HG03139 (cell line): ENCODE measurements at regions not wholly inside any gene's neighbourhood (a gene's known extent, or its start where the extent isn't known, plus 50 kb on each side); places are given as distances from the start of the nearest gene placed in this dataset.
"Not testable (repeated sequence)": the region's sequence is repeated elsewhere in the genome, so short reads cannot be mapped to it uniquely, and the experiment has no call there.

Experiments
- ATAC-seq: cut with Tn5 transposase; IDR thresholded peaks from one replicate; pipeline ENCODE4 v1.9.1; 2021; ENCODE audit not compliant: unreplicated experiment

DNA sequence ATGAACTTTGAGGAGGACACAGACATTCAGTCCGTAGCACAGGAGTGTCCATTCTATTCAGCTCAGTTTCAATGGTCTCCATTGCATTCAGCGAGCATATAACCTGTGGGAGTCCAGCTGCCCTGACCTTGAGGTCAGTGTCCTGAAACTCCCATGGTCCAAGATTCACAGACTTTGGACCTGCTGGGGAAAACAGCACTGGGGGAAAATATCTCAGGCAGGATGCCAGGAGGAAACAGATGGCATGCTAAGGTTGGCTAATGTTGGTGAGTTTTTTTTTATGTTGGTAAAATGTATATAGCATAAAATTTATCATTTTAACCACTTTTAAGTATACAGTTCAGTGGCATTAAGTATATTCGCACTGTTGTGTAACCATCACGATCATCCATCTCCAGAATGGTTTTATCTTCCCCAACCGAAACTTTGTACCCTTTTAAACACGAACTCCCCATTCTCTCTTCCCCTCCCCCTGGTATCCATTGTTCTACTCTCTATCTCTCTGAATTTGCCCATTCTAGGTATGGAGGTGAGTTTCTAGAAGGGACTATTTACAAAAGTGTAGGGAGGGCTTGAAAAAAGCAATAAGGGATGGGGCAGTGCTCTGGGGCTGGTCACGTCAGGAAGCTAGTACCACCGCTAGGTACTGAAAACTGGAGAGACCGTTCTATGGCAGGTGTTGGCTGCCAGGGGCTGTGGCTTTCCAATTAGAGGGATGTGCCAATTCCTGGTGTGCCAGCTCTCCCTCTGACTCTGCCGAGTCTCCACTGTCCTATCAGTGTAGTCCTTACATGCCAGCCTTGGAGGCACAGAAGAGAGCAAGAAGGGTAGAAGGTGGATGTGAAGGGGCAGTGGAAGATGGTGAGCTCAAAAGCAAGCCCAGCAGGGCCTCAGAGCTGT lies 85.3 kb downstream of the FOXD2 start:
- ATAC-seq = no peak

DNA sequence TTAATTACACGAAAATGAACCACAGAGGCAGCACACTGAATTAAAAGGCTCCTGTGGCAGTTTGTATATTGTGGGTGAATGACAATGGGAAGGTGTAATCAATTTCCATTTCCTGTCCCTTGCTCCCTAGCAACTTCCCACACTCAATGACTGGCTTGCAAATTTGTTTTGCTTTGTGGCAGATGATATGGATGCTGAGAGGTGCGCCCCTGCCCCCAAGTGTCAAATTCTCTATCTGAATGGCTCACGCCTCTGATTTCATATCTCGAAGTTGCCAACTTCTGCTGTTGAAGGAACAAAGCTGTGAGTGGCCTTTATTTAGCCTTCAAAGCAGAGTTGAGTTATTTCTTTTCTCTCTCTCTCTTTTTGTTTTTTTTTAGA lies 86.0 kb downstream of the FOXD2 start:
- no peak for ATAC-seq

DNA sequence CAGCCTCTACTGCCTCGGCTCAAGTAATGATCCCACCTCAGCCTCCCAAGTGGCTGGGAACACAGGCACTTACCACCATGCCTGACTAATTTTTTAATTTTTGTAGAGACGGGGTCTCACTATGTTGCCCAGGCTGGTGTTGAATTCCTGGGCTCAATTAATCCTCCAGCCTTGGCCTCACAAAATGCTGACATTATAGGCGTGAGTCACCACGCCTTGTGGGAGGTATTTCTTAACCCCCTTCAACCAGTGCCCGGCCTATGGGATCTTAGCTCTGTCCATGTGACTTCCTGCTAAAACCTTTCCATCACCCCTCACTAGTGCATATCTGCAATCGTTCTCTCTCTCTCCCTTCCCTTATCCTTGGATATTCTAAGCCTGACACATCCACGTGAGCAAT lies 86.4 kb downstream of the FOXD2 start:
- no peak for ATAC-seq

DNA sequence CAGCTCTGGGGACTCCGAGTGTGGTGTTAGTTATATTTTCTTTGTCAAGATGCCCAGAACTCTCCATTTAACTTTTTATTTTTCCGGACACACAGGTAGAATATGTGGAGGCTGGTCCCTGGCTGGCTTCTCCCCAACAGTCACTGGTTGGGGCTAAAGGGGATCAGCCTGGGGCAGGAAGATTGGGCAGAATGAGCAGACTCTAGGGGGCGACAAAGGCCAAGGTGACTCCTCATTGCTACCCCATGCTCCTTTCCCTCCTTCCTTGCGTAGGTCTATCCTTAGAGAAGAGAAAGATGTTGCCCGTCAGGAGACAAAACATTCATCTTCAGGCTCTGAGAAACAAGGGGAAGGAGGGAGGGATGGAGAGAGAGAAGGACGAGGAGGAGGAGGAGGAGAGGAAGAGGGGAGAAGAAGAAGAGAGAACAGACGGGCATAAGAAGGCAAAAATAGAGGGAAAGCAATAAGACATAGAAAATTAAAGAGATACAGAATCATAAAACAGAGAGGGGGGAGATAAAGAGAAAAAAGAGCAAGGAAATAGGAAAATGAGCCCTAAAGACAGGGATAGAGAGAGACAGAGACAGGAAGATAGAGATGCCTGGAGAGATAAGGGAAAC lies 89.9 kb downstream of the FOXD2 start:
- no peak for ATAC-seq

DNA sequence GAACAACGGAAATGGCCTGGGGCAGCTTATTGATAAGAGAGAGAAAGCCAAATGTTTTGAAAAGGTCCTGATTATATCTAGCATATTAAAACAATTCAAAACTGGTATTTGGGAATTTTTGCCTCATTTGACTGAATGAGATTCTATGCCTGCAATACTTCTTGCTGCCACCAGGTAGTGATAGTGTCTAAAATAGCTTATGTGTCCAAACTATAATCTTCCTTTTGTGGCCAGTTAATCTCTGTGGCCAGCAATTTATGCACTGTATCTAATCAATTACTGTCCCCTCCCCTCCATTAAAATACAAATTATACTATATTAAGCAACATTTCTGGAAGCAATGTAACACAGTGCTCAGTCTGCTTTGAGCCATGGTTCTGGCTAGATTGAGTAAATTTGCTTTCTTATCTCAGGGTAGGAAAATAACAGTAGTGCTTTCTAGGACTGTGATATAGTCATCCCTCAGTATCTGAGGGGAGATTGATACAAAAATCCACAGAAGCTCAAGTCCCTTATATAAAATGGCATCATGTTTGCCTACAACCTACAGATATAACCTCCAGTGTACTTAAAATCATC lies 91.8 kb downstream of the FOXD2 start:
- no peak for ATAC-seq

DNA sequence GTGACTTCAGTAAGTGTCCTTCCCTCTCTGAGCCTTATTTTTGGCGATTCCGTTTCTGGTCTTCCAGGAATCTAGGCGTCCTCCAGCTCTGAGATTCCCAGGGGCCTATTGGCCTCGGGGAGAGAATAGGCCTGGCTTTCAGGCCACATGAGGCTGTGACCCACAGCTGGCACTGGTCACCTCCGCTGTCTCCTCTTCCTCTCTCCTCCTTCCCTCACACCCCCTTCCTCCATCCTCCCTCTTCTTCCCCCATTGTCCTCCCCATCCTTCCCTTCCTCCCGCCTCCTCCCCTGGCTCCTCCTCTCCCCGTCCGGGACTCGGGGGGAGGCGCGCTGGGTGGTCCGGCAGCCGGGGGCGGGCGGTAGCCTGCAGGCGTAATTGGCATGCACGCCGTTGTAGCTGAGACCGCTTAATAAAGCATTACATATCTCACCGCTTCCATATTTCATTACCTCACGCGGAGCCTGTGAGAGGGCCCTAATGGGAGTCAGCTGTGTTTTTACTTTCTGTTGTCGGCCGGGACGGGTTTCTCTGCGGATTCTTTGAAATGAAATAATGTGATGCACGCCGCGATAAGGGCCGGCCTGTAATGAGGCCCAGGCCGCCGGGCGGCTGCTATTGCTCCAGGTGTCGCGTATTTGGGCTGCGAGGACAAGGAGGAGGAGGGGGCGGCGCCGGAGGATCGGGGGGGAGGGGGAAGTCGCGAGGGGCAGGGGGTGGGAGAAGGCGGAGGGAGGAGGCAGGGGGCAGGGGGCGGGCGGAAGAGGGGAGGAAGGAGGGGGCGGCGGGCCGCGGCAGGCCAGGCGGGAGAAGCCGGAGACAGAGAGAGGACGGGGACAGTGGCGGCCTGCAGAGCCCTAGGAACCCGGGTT lies 95.3 kb downstream of the FOXD2 start:
- no peak for ATAC-seq

DNA sequence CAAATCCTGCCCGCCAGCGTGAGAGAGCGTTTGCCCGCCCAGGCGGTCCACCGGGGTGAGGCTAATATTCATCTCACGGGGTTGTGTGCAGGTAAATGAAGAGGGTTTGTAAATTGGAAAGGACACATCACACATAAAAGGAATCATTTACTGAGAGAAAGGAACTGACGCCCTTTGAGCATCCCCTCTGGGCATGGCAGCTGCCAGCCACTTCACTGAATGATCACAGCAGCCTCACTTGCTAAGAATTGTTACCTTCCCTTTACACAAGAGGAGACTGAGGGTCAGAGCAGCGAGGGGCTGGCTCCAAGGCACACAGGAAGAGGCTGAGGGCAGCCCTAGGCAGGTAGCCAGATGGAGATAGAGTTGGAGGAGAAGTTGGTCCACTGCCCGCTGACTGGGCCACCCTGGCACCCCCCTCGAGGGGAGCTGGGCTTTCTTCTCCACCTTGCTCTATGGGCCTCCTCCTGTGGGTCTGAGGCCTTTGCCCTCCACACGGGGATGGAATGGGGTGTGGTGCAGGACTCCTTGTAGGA lies 96.0 kb downstream of the FOXD2 start:
- ATAC-seq = no peak

DNA sequence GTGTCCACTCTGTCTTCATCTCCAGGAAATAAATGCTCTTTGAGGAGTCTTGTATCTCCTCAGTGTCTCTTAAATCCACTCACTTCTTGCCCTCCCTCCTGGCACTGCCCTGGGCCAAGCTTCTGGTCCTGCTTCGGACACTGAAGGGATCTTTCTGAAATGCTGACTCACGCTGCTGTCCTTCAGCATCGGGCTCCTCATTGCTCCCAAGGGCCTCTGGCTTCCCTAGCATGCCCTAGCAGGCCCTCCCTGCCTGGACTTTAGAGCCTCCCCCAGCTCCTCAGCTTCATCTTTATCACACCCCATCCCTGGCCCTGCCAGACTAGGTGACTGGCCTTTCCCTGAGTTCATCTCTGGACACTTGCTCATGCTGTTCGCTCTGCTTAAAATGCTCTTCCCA lies 96.6 kb downstream of the FOXD2 start:
- ATAC-seq = no peak

DNA sequence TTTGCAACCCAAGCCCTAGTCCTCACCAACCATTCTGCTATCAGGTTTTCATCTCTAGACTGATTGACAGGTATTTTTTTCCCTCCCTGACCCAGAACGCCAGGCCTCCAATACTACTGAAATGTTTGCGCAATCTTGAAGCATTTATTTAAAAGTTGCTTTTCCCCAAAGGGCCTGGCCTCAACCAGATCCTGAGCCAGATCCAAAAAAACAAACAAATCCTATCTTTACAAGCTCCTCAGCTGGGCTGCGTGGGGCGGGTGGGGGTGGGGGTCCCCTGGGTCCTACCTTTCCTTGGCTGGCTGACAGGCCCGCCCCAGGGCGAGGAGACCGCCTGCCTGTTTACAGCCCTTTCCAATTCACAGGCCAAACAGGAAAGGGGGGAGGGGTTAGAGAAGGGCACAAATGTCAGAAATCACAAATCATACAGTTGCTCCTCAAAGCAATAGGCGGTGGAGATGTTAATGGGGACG lies 98.8 kb downstream of the FOXD2 start:
- ATAC-seq = no peak

DNA sequence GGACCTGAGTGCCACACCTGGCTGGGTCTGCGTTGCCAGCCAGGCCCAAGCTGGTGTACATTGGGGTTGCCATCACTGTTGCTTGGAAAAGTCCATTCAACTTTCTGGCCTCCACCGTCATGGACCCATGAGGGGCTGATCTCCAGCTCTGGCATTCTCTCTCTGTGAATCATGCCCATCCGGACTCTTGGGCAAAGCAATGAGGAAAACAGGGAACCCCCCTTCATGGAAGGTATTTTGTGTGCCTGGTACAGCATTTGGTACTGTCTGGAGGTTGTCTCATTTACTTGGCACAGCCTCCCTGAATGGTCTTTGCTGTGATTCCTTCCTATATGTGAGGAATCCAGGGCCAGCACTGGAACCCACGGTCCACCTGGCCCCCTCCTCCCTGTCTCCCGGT lies 99.4 kb downstream of the FOXD2 start:
- ATAC-seq = no peak

DNA sequence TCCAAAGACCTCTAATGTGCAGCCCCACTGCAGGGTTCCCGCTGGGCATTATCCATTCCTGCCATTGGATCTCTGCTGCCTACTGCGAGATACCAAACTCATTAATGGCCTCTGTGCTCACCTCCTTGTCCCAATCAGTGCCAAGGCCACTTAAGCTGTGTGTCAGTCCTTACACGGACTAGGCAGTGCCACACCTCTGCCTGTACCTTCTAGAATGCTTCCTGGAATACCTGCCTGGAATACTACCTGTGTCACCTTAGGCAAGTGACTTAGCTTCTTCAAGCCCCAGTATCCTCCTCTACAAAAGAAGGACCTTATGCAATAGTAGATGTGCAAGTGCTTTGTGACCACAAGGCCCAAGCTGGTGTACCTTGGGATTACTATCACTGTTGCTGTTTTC lies 100.1 kb downstream of the FOXD2 start:
- ATAC-seq = no peak

DNA sequence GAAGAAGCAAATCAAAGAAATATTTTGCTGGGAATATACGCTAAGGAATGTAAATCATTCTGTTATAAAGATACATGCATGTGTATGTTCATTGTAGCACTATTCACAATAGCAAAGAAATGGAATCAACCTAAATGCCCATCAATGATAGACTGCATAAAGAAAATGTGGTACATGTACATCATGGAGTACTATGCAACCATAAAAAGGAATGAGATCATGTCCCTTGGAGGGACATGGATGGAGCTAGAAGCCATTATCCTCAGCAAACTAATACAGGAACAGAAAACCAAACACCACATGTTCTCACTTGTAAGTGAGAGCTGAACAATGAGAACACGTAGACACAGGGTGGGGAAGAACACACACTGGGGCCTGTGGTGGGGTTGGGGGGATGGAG lies 100.7 kb downstream of the FOXD2 start:
- ATAC-seq = not testable (repeated sequence)

DNA sequence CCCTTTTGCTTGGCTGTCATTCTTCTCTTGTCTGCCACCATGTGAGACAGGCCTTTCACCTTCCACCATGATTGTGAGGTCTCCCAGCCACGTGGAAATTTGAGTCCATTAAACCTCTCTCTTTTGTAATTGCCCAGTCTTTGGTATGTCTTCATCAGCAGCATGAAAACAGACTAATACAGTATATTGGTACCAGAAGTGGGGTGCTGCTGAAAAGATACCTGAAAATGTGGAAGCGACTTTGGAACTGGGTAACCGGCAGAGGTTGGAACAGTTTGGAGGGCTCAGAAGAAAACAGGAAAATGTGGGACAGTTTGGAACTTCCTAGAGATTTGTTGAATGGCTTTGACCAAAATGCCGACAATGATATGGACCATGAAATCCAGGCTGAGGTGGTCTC lies 103.9 kb downstream of the FOXD2 start:
- ATAC-seq = not testable (repeated sequence)

DNA sequence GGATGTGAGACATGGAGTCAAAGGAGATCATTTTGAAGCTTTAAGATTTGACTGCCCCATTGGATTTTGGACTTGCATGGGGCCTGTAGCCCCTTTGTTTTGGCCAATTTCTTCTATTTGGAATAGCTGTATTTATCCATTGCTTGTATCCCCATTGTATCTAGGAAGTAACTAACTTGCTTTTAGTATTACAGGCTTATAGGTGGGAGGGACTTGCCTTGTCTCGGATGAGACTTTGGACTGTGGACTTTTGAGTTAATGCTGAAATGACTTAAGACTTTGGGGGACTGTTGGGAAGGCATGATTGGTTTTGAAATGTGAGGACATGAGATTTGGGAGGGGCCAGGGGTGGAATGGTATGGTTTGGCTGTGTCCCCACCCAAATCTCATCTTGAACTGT lies 105.2 kb downstream of the FOXD2 start:
- not testable (repeated sequence) for ATAC-seq

DNA sequence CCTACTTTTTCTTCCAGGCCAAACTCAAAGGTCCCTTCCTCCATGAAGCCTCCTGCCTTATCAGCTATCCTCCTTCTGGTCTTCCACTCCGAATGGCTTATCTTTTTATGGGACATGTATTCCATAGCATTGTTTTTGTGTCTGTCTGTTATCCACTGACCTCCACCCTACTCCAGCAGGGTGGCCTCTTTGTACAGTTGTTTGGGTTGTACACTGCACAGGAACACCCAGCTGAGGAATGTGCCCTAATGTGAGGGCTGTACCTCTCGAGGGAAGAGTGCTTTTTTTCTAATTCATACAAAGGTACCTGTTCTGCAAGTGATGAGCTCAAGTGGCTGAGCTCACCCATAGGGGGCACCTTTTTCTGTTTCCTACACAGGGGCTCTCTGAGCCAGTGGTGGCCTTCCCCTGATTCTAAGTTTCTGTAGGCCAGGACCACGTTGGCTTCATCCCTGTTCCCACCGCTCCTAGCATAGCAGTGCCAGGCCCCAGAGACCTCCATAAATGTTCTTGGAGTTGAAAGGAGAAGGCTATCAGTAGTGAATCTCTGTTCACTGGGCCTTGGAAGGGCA lies 108.2 kb downstream of the FOXD2 start:
- no peak for ATAC-seq

DNA sequence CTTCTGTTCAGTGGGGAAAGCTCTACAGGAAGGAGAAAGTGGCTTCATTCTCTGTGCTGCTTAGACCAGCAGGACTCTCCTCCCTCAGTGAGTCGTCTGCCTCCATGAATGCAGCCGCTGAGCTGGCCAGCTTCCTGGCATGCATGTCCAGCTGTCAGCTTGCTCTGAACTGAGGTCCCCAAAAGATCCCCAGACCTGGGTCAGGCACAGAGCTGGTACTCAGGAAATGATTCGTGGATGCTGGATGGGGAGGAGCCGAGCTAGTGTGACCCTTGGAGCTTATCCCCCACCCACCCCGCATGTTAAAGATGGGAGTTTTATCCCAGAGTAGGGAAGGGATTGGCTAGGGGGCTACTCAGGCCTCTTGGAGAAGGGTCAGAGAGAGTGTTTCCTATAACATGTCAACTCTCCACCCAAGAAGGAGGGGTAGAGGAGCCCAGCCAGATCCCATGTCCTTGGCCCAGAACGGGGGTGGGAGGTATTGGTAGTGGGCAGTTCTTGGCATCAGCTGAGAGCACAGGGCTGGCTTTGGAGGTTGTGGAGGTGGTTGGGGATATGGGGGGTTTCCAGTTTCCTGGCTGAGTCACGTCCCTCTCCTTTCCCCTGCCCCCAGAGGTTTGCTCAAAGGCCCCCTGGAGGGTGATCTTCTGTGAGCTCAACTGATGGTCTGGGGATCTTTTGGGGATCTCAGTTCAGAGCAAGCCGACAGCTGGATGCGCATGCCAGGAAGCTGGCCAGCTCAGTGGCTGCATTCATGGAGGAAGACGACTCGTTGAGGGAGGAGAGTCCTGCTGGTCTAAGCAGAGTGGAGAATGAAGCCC lies 110.1 kb downstream of the FOXD2 start:
- no peak for ATAC-seq

DNA sequence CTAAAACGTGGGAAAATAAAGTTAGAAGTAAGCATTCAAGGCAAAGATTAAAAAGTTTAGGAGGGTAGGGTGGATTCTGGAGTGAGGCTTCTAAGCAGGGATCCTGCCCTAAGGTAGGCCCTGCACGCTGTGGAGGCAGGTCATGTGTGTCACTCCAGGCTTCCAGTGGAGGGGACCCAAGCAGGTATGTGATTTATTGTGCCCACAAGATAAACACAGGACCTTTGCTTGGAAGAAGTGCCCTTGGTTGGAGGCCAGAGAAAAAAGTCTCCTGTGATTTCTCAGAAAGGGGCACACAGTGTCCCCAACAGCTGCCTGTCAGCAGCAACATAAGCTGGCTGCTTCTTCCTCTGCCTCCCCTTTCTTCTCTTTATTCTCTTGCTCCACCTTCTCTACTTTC lies 110.8 kb downstream of the FOXD2 start:
- no peak for ATAC-seq

DNA sequence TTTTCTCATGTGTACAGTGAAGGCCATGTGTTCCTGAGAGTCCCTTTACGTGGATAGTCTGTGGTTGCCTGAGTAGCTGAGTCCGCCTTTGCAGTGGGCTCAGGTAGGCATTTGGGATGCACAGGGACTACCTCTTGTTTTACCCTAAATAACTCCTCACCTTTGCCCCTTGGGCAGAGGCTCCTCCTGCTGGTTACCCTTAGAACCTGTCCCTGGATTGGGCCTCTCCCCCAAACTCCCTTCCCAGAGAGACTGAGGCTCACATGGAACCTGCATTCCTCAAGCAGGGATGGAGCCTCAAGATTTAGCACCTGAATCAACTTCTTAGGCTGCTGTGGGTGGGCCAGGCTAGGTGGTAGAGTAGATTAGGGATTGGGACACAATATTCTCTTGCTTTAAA lies 111.7 kb downstream of the FOXD2 start:
- no peak for ATAC-seq

DNA sequence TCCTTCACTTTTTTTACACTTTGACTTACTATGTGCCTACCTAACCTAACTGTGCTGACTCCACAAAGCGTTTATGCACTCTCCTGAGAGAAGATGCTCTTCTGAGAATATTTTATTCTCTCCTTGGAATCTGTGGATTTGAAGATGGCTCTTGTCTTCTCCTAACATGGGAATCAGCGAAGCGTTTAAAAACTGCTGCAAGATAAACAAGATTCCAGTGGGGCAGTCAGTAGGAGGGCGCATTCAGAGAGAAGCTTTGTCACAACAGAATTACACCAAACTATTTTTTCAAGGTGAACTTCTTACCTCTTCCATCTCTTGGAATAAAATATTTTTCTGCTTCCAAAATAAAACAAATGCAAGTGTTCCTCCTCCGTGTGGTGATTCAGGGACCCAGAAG lies 113.1 kb downstream of the FOXD2 start:
- ATAC-seq = no peak
